ENCODE measurements at regions not wholly inside any gene's neighbourhood (a gene's known extent, or its start where the extent isn't known, plus 50 kb on each side); places are given as distances from the start of the nearest gene placed in this dataset.

DNA sequence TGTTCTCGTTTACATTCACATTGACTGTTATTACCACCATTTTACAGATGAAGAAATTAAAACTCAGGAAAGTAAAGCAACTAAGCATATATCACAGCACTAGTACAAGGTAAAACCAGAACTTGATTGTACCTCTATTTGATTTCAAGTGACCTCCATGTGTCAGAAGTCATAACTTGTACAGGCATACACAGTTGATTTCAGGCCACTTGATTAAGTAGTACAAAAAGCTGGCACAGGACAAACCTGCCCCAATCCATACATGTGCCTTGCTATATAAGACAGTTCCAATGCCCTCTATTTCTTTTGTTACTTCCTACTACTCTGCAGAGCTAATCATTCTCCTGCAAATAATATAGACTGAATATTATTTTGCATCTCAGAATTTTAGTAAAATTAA, 58.8 kb upstream of the VGLL2 start:
- Mint-ChIP-seq H3K9me3 (ENCODE audit: low read depth) (peaks cover 4% of the 10 kb centered on the region), H3K36me3 (ENCODE audit: low read depth) (no peaks in the 10 kb centered on the region), H3K27ac (ENCODE audit: unreplicated experiment) (no peak overlapping the region), H3K4me1 (ENCODE audit: low read depth) (no peaks in the 10 kb centered on the region), H3K4me3 (ENCODE audit: unreplicated experiment) (no peak overlapping the region), H3K27me3 (ENCODE audit: low read depth) (peaks cover 3% of the 10 kb centered on the region)
- no peak for DNase-seq (ENCODE audit: low spot score)
- TF ChIP-seq, protein P1, sequence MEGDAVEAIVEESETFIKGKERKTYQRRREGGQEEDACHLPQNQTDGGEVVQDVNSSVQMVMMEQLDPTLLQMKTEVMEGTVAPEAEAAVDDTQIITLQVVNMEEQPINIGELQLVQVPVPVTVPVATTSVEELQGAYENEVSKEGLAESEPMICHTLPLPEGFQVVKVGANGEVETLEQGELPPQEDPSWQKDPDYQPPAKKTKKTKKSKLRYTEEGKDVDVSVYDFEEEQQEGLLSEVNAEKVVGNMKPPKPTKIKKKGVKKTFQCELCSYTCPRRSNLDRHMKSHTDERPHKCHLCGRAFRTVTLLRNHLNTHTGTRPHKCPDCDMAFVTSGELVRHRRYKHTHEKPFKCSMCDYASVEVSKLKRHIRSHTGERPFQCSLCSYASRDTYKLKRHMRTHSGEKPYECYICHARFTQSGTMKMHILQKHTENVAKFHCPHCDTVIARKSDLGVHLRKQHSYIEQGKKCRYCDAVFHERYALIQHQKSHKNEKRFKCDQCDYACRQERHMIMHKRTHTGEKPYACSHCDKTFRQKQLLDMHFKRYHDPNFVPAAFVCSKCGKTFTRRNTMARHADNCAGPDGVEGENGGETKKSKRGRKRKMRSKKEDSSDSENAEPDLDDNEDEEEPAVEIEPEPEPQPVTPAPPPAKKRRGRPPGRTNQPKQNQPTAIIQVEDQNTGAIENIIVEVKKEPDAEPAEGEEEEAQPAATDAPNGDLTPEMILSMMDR (IDR thresholded peaks at IDR 0.05): no peak

DNA sequence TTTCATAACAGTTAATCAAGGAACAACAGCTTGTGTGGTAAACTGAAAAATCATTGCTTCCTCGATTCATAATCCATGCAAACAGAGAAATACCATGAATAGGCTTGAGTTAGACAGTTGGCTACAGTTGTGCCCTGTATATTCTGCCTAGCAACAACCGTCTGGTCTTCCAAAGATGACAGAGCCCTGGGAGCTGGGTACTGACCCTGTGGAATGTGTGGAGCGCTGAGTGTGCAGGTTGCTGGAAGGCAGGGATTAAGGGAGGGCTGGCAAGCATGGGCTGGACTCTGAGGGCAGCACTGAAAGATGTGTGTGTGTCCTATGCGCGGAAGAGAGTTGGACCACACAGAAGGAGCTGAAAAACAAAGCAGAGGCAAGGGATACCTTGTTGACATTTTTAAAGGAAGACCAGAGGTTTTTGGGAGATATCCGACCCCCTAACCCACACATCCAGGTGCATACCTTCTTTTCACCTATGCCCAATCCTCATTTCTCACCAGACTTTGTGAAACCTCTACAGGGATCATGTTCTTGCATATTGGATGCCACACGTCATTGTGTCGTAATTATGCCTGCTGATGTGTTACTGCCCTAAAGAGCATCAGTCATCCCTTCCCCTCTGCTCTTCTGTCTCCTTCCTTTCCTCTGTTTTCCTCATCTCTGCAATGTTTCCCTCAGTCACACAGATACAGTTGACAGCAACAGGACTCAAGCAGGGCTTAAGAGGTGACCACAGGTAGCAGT, 58.2 kb upstream of the VGLL2 start:
- H3K4me3 Mint-ChIP-seq (ENCODE audit: unreplicated experiment): no peak overlapping the region
- no peaks in the 10 kb centered on the region for H3K36me3 Mint-ChIP-seq (ENCODE audit: low read depth)
- H3K27me3 Mint-ChIP-seq (ENCODE audit: low read depth): peaks cover 5% of the 10 kb centered on the region
- TF ChIP-seq, protein P1 (IDR thresholded peaks at IDR 0.05): no peak
- no peak overlapping the region for H3K27ac Mint-ChIP-seq (ENCODE audit: unreplicated experiment)
- H3K4me1 Mint-ChIP-seq (ENCODE audit: low read depth): no peaks in the 10 kb centered on the region
- peaks cover 4% of the 10 kb centered on the region for H3K9me3 Mint-ChIP-seq (ENCODE audit: low read depth)
- no peak for DNase-seq (ENCODE audit: low spot score)

DNA sequence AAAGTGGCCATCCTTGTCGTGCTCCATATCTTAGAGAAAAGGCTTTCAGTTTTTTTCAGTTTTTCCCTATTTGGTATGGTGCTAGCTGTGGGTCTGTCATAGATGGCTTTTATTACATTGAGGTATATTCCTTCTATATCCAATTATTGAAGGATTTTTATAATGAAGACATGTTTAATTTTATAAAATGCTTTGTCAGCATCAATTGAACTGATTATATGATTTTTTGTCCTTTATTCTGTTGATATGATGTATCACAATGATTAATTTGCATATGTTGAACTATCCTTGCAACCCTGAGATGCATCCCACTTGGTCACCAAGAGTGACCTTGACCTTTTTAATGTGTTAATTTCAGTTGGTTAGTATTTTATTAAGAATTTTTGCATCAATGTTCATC, 55.1 kb upstream of the VGLL2 start:
- H3K4me1 Mint-ChIP-seq (ENCODE audit: low read depth): no peaks in the 10 kb centered on the region
- DNase-seq (ENCODE audit: low spot score): no peak
- H3K27me3 Mint-ChIP-seq (ENCODE audit: low read depth): peaks cover 5% of the 10 kb centered on the region
- no peaks in the 10 kb centered on the region for H3K36me3 Mint-ChIP-seq (ENCODE audit: low read depth)
- no peak overlapping the region for H3K4me3 Mint-ChIP-seq (ENCODE audit: unreplicated experiment)
- H3K27ac Mint-ChIP-seq (ENCODE audit: unreplicated experiment): no peak overlapping the region
- H3K9me3 Mint-ChIP-seq (ENCODE audit: low read depth): peaks cover 4% of the 10 kb centered on the region
- TF ChIP-seq, protein P1 (IDR thresholded peaks at IDR 0.05): no peak

DNA sequence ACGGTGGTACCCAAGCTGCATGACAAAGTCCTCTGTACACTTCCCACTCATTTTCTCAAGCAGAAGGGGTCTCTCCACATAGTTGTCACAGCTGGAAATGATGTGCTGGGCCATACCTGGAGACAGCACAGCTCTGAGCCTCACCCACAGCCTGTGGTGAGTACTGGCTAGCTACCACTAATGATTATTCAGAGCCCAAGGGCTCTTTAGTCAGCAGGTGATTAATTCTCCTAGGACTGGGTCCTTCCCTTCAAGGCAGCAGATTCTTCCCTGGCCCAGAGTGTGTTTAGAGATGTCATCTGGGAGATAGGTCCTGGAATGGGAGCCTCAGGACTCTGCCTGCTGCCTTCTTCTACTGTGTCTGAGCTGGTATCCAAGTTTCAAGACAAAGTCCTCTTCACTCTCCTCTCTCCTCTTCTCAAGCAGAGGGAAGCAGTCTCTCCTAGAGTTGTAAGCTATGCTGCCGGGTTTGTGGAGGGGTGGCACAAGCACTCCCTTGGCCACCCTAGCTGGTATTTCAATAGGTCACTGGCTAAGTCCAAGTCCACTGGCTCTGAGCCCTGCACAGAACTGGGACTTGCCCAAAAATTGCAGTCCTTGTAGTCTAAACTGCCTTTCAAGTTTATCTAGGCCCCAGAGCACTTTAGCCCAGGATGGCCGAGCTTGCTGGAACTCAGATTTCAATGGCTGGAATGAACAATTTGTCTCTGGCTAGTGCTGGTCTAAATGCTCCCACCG, 49.8 kb upstream of the VGLL2 start:
- no peaks in the 10 kb centered on the region for H3K4me1 Mint-ChIP-seq (ENCODE audit: low read depth)
- no peak overlapping the region for H3K4me3 Mint-ChIP-seq (ENCODE audit: unreplicated experiment)
- no peak overlapping the region for H3K27ac Mint-ChIP-seq (ENCODE audit: unreplicated experiment)

More for the DNA sequence above, 49.8 kb upstream of the VGLL2 start:
- peaks cover 2% of the 10 kb centered on the region for H3K9me3 Mint-ChIP-seq (ENCODE audit: low read depth)
- H3K27me3 Mint-ChIP-seq (ENCODE audit: low read depth): peaks cover 3% of the 10 kb centered on the region
- H3K36me3 Mint-ChIP-seq (ENCODE audit: low read depth): no peaks in the 10 kb centered on the region
- TF ChIP-seq, protein P1 (IDR thresholded peaks at IDR 0.05): no peak
- DNase-seq (ENCODE audit: low spot score): no peak

Measured in chondrocyte (in vitro differentiated cells).